GM10248 (cell line): ENCODE measurements at regions not wholly inside any gene's neighbourhood (a gene's known extent, or its start where the extent isn't known, plus 50 kb on each side); places are given as distances from the start of the nearest gene placed in this dataset.

Experiments used
- CTCF ChIA-PET: fragments of 300-600 bp; sonication (Branson Sonifier 250); formaldehyde crosslinking; extraction: SDS; loops from one replicate; lab custom pipeline; 2021; ENCODE audit warnings: antibody characterized with exemption; lab: Yijun Ruan, JAX
- POLR2A ChIA-PET: fragments of 350-650 bp; sonication (Branson Sonifier 250); formaldehyde crosslinking; extraction: SDS; loops from one replicate; lab custom pipeline; 2020; ENCODE audit warnings: antibody characterized with exemption; lab: Yijun Ruan, JAX
- DNase-seq: peaks from one replicate; pipeline ENCODE4 v3.0.0; 2012; ENCODE audit errors: extremely low spot score
- TF ChIP-seq, protein P1 (sequence below): IDR thresholded peaks from 2 replicates; pipeline ENCODE4 v1.5.1; 2012; ENCODE audit warnings: mild to moderate bottlenecking, low read depth; ENCODE audit errors: extremely low read depth, missing control alignments, control extremely low read depth

DNA sequence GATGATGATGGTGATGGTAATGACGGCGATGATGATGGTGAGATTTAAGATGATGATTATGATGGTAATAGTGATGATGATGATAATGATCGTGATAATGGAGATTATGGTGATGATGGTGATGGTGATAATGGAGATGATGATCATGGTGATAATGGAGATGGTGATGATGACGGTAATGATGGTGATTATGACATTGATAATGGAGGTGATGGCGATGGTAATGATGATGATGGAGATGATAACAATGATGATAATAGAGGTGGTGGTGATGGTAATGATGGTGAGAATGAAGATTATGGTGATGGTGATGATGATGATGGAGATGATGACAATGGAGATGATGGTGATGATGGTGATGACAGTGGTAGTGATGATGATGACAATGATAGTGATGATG, 69.7 kb downstream of the MED10 start:
- TF ChIP-seq, protein P1, sequence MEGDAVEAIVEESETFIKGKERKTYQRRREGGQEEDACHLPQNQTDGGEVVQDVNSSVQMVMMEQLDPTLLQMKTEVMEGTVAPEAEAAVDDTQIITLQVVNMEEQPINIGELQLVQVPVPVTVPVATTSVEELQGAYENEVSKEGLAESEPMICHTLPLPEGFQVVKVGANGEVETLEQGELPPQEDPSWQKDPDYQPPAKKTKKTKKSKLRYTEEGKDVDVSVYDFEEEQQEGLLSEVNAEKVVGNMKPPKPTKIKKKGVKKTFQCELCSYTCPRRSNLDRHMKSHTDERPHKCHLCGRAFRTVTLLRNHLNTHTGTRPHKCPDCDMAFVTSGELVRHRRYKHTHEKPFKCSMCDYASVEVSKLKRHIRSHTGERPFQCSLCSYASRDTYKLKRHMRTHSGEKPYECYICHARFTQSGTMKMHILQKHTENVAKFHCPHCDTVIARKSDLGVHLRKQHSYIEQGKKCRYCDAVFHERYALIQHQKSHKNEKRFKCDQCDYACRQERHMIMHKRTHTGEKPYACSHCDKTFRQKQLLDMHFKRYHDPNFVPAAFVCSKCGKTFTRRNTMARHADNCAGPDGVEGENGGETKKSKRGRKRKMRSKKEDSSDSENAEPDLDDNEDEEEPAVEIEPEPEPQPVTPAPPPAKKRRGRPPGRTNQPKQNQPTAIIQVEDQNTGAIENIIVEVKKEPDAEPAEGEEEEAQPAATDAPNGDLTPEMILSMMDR, result no peak
- CTCF ChIA-PET, result interaction anchor here (1.3 kb wide), 1 partner anchor 8 kb away, joined by 4 read pairs; no protein-coding TSS in a partner anchor
- POLR2A ChIA-PET, result no interaction called here
- no peak for DNase-seq

DNA sequence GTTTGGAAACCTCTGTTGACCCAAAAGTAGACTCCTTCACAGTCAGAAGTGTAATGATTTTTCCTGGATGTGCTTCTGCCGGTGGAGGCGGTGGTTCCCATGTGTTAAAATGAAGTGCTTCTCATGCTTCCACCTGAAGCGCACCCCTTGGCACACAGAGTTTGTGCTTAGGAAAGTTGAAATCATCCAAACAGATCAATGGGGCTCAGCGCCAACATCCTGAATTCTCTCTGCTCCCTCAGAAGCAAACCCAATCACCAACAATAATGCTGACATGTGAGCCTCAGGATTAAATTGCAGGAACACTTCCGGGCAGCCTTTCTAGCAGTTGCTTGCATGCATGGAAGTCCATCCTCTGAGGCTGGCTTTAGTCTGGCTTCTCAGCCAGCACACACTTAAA, 71.0 kb downstream of the MED10 start:
- TF ChIP-seq, protein P1, result no peak
- ChIA-PET CTCF (interaction anchor here (1.2 to 1.3 kb wide), 2 partner anchors 9 to 45 kb away, joined by 3 to 4 read pairs; no protein-coding TSS in a partner anchor), POLR2A (no interaction called here)
- DNase-seq, result no peak

DNA sequence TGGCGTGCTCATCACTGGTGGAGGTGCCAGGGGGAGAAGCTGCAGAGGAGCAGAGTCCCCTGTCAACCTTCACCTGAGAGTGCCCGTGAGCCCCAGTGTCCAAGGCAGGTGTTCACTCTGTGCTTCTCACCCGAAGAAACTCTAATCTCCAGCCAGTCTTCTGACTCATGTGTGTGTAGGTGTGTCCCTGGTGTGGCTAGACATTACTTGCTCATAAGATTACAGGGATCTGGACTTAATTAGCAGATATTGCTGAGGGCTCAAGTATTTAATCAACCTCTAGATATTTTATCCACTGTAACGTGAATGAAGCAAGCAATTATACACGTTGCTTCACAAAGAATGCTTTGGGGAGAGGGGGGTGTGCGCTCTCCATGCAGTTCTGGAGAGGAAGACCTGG, 72.5 kb downstream of the MED10 start:
- ChIA-PET POLR2A (no interaction called here), CTCF (no interaction called here)
- no peak for DNase-seq
- TF ChIP-seq, protein P1, result no peak

GRCh38 chr5:6302684-6303083, 75.7 kb downstream of the MED10 start:
- POLR2A ChIA-PET, result no interaction called here
- DNase-seq, result no peak
- CTCF ChIA-PET, result interaction anchor here (1.2 to 1.5 kb wide), 2 partner anchors 22 to 29 kb away, joined by 3 to 5 read pairs; no protein-coding TSS in a partner anchor
- TF ChIP-seq, protein P1, result no peak

DNA sequence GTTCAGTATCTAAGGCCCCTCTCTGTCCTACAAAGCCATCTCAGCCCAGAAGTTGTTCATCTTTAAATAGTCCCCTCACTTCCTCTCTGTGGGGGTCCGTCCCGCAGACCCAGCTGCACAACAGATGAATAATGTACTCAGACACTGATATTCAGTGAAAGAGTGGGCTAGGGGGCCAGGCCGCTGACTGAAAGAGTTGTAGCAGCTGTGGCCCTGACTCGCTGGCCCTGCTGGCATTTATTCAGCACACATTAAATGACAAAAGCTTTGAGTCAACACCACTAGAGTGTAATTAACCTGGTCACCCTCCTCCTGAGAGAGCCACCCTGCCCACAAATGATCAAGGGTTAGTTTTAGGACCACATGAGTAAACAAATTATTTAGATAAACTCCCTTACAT, 76.3 kb downstream of the MED10 start:
- POLR2A ChIA-PET, result no interaction called here
- no peak for DNase-seq
- TF ChIP-seq, protein P1, result no peak
- CTCF ChIA-PET, result interaction anchor here (1.2 kb wide), 1 partner anchor 28 kb away, joined by 3 read pairs; no protein-coding TSS in a partner anchor

- no peak for DNase-seq
- POLR2A ChIA-PET, result no interaction called here
- CTCF ChIA-PET, result interaction anchor here (1.1 kb wide), 1 partner anchor 14 kb away, joined by 3 read pairs; no protein-coding TSS in a partner anchor
- TF ChIP-seq, protein P1, result no peak
These were observed 81.8 kb downstream of the MED10 start for GRCh38 chr5:6296524-6296923.
